ENCODE measurements at regions not wholly inside any gene's neighbourhood (a gene's known extent, or its start where the extent isn't known, plus 50 kb on each side); places are given as distances from the start of the nearest gene placed in this dataset.

GRCh38 chr5:40006260-40006659, 581.5 kb upstream of the DAB2 start:
- Histone ChIP-seq H3K27me3 (replicated peaks; ENCODE audit: control insufficient read depth, insufficient read depth, low read length, poor library complexity, severe bottlenecking) (no peaks in the 10 kb centered on the region), H3K4me3 (ENCODE audit: insufficient read depth, low read depth, low read length, poor library complexity, severe bottlenecking) (no peak overlapping the region), H3K36me3 (ENCODE audit: control insufficient read depth, insufficient read depth, low read length) (no peaks in the 10 kb centered on the region), H3K27ac (ENCODE audit: insufficient read depth, low read length, poor library complexity, severe bottlenecking) (no peak overlapping the region), H3K9me3 (ENCODE audit: control insufficient read depth, low read length) (no peaks in the 10 kb centered on the region), H3K4me1 (ENCODE audit: control insufficient read depth, insufficient read depth, low read length, poor library complexity, severe bottlenecking) (no peaks in the 10 kb centered on the region)
- DNase-seq: no peak

GRCh38 chr5:40001796-40002195, 577.0 kb upstream of the DAB2 start:
- no peaks in the 10 kb centered on the region for H3K27me3 ChIP-seq (replicated peaks; ENCODE audit: control insufficient read depth, insufficient read depth, low read length, poor library complexity, severe bottlenecking)
- H3K4me1 ChIP-seq (ENCODE audit: control insufficient read depth, insufficient read depth, low read length, poor library complexity, severe bottlenecking): no peaks in the 10 kb centered on the region
- H3K9me3 ChIP-seq (ENCODE audit: control insufficient read depth, low read length): no peaks in the 10 kb centered on the region
- no peak for DNase-seq
- no peaks in the 10 kb centered on the region for H3K36me3 ChIP-seq (ENCODE audit: control insufficient read depth, insufficient read depth, low read length)
- H3K4me3 ChIP-seq (ENCODE audit: insufficient read depth, low read depth, low read length, poor library complexity, severe bottlenecking): no peak overlapping the region
- H3K27ac ChIP-seq (ENCODE audit: insufficient read depth, low read length, poor library complexity, severe bottlenecking): no peak overlapping the region

DNA sequence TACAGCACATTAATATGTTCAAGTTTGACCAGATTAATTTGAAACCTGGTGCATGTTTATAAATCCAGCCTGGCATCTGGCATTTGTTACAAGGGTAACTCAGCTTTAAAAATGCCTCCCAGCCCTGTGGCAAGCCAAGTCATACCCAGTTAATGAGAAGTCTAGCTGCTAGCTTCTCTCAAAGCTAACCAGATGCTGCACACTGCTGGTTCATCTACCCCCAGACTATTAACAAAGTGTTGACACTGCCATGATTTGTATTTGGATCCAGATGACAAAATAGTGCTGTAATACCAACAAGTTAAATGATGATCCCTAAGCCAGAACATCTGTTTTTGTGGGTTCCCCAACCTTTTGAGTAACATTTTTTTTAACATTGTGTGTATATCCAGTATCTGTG, 573.7 kb upstream of the DAB2 start:
- no peaks in the 10 kb centered on the region for H3K36me3 ChIP-seq (ENCODE audit: control insufficient read depth, insufficient read depth, low read length)

GRCh38 chr5:39995990-39996389, 571.2 kb upstream of the DAB2 start:
- Histone ChIP-seq H3K36me3 (ENCODE audit: control insufficient read depth, insufficient read depth, low read length) (no peaks in the 10 kb centered on the region), H3K9me3 (ENCODE audit: control insufficient read depth, low read length) (no peaks in the 10 kb centered on the region), H3K27me3 (replicated peaks; ENCODE audit: control insufficient read depth, insufficient read depth, low read length, poor library complexity, severe bottlenecking) (no peaks in the 10 kb centered on the region), H3K27ac (ENCODE audit: insufficient read depth, low read length, poor library complexity, severe bottlenecking) (no peak overlapping the region), H3K4me3 (ENCODE audit: insufficient read depth, low read depth, low read length, poor library complexity, severe bottlenecking) (no peak overlapping the region), H3K4me1 (ENCODE audit: control insufficient read depth, insufficient read depth, low read length, poor library complexity, severe bottlenecking) (no peaks in the 10 kb centered on the region)
- no peak for DNase-seq

More for the DNA sequence above, 573.7 kb upstream of the DAB2 start:
- H3K4me1 ChIP-seq (ENCODE audit: control insufficient read depth, insufficient read depth, low read length, poor library complexity, severe bottlenecking): no peaks in the 10 kb centered on the region
- no peak for DNase-seq
- no peak overlapping the region for H3K4me3 ChIP-seq (ENCODE audit: insufficient read depth, low read depth, low read length, poor library complexity, severe bottlenecking)
- no peaks in the 10 kb centered on the region for H3K27me3 ChIP-seq (replicated peaks; ENCODE audit: control insufficient read depth, insufficient read depth, low read length, poor library complexity, severe bottlenecking)
- H3K9me3 ChIP-seq (ENCODE audit: control insufficient read depth, low read length): no peaks in the 10 kb centered on the region
- no peak overlapping the region for H3K27ac ChIP-seq (ENCODE audit: insufficient read depth, low read length, poor library complexity, severe bottlenecking)

GRCh38 chr5:39992617-39993202, 567.9 kb upstream of the DAB2 start:
- Histone ChIP-seq H3K36me3 (ENCODE audit: control insufficient read depth, insufficient read depth, low read length) (no peaks in the 10 kb centered on the region), H3K4me3 (ENCODE audit: insufficient read depth, low read depth, low read length, poor library complexity, severe bottlenecking) (no peak overlapping the region), H3K27ac (ENCODE audit: insufficient read depth, low read length, poor library complexity, severe bottlenecking) (no peak overlapping the region), H3K27me3 (replicated peaks; ENCODE audit: control insufficient read depth, insufficient read depth, low read length, poor library complexity, severe bottlenecking) (no peaks in the 10 kb centered on the region), H3K9me3 (ENCODE audit: control insufficient read depth, low read length) (no peaks in the 10 kb centered on the region), H3K4me1 (ENCODE audit: control insufficient read depth, insufficient read depth, low read length, poor library complexity, severe bottlenecking) (no peaks in the 10 kb centered on the region)
- DNase-seq: no peak

DNA sequence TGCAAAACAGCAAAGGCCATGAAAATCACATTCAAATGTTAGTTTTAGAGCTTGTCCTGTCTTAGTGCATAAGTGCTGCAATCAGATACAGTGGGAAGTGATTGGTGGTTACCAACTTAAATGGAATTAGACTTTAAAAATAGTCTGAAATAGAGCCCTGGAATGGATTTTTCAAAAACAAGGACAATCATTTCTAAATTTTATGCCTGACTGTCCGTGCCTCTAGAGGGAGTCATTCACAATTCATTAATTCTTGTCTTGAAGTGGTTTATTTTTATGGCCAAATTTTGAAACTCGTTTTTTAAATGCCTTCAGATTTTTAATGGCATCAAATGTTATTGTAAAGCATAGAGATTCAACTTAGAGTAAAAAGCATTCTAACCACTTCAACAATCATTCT, 561.8 kb upstream of the DAB2 start:
- no peak overlapping the region for H3K27ac ChIP-seq (ENCODE audit: insufficient read depth, low read length, poor library complexity, severe bottlenecking)
- DNase-seq: no peak
- no peaks in the 10 kb centered on the region for H3K9me3 ChIP-seq (ENCODE audit: control insufficient read depth, low read length)
- no peaks in the 10 kb centered on the region for H3K36me3 ChIP-seq (ENCODE audit: control insufficient read depth, insufficient read depth, low read length)
- no peak overlapping the region for H3K4me3 ChIP-seq (ENCODE audit: insufficient read depth, low read depth, low read length, poor library complexity, severe bottlenecking)
- no peaks in the 10 kb centered on the region for H3K27me3 ChIP-seq (replicated peaks; ENCODE audit: control insufficient read depth, insufficient read depth, low read length, poor library complexity, severe bottlenecking)
- H3K4me1 ChIP-seq (ENCODE audit: control insufficient read depth, insufficient read depth, low read length, poor library complexity, severe bottlenecking): no peaks in the 10 kb centered on the region

GRCh38 chr5:39980056-39980455, 555.3 kb upstream of the DAB2 start:
- H3K36me3 ChIP-seq (ENCODE audit: control insufficient read depth, insufficient read depth, low read length): no peaks in the 10 kb centered on the region
- no peak overlapping the region for H3K27ac ChIP-seq (ENCODE audit: insufficient read depth, low read length, poor library complexity, severe bottlenecking)
- DNase-seq: no peak
- no peaks in the 10 kb centered on the region for H3K27me3 ChIP-seq (replicated peaks; ENCODE audit: control insufficient read depth, insufficient read depth, low read length, poor library complexity, severe bottlenecking)
- H3K4me3 ChIP-seq (ENCODE audit: insufficient read depth, low read depth, low read length, poor library complexity, severe bottlenecking): no peak overlapping the region
- no peaks in the 10 kb centered on the region for H3K4me1 ChIP-seq (ENCODE audit: control insufficient read depth, insufficient read depth, low read length, poor library complexity, severe bottlenecking)
- H3K9me3 ChIP-seq (ENCODE audit: control insufficient read depth, low read length): no peaks in the 10 kb centered on the region

GRCh38 chr5:39977066-39977655, 552.4 kb upstream of the DAB2 start:
- H3K4me1 ChIP-seq (ENCODE audit: control insufficient read depth, insufficient read depth, low read length, poor library complexity, severe bottlenecking): no peaks in the 10 kb centered on the region
- no peaks in the 10 kb centered on the region for H3K27me3 ChIP-seq (replicated peaks; ENCODE audit: control insufficient read depth, insufficient read depth, low read length, poor library complexity, severe bottlenecking)
- no peaks in the 10 kb centered on the region for H3K9me3 ChIP-seq (ENCODE audit: control insufficient read depth, low read length)
- DNase-seq: no peak
- H3K36me3 ChIP-seq (ENCODE audit: control insufficient read depth, insufficient read depth, low read length): no peaks in the 10 kb centered on the region
- H3K4me3 ChIP-seq (ENCODE audit: insufficient read depth, low read depth, low read length, poor library complexity, severe bottlenecking): no peak overlapping the region
- H3K27ac ChIP-seq (ENCODE audit: insufficient read depth, low read length, poor library complexity, severe bottlenecking): no peak overlapping the region

GRCh38 chr5:39970117-39970798, 545.5 kb upstream of the DAB2 start:
- Histone ChIP-seq H3K9me3 (ENCODE audit: control insufficient read depth, low read length) (no peaks in the 10 kb centered on the region), H3K36me3 (ENCODE audit: control insufficient read depth, insufficient read depth, low read length) (no peaks in the 10 kb centered on the region), H3K4me1 (ENCODE audit: control insufficient read depth, insufficient read depth, low read length, poor library complexity, severe bottlenecking) (no peaks in the 10 kb centered on the region), H3K27ac (ENCODE audit: insufficient read depth, low read length, poor library complexity, severe bottlenecking) (no peak overlapping the region), H3K27me3 (replicated peaks; ENCODE audit: control insufficient read depth, insufficient read depth, low read length, poor library complexity, severe bottlenecking) (no peaks in the 10 kb centered on the region), H3K4me3 (ENCODE audit: insufficient read depth, low read depth, low read length, poor library complexity, severe bottlenecking) (no peak overlapping the region)
- DNase-seq: no peak

DNA sequence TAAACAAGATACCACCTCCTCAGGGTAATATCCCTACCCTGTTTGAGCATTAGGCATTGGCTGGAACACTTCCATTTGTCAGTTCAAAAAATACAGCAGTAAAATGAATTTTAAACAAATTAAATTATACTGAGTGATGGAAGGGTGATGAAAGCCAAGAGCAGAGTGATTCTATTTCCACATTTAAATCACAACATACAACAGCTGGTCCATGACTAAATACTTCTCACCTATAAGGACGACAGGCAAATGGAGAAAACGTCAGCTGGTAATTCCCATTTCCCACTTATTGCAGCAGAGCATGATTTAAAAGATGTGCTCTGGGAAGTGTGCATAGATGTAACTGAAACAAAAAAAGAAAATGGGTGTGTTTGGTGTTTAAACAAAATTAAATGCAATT, 543.6 kb upstream of the DAB2 start:
- Histone ChIP-seq H3K9me3 (ENCODE audit: control insufficient read depth, low read length) (no peaks in the 10 kb centered on the region), H3K4me1 (ENCODE audit: control insufficient read depth, insufficient read depth, low read length, poor library complexity, severe bottlenecking) (no peaks in the 10 kb centered on the region), H3K27me3 (replicated peaks; ENCODE audit: control insufficient read depth, insufficient read depth, low read length, poor library complexity, severe bottlenecking) (no peaks in the 10 kb centered on the region), H3K27ac (ENCODE audit: insufficient read depth, low read length, poor library complexity, severe bottlenecking) (no peak overlapping the region), H3K4me3 (ENCODE audit: insufficient read depth, low read depth, low read length, poor library complexity, severe bottlenecking) (no peak overlapping the region), H3K36me3 (ENCODE audit: control insufficient read depth, insufficient read depth, low read length) (no peaks in the 10 kb centered on the region)
- no peak for DNase-seq

Measured in effector memory CD4-positive, alpha-beta T cell (primary cell).